ENCODE measurements at regions not wholly inside any gene's neighbourhood (a gene's known extent, or its start where the extent isn't known, plus 50 kb on each side); places are given as distances from the start of the nearest gene placed in this dataset.

- no peak for DNase-seq (ENCODE audit: low read depth)
Measured at GRCh38 chr20:40540166-40540565, 148.9 kb downstream of the MAFB start.

GRCh38 chr20:40538131-40538530 is 150.9 kb downstream of the MAFB start:
- DNase-seq (ENCODE audit: low read depth): no peak

- no peak for DNase-seq (ENCODE audit: low read depth)
Measured at GRCh38 chr20:40536808-40537207, 152.2 kb downstream of the MAFB start.

GRCh38 chr20:40535816-40536215 is 153.2 kb downstream of the MAFB start:
- DNase-seq (ENCODE audit: low read depth): no peak

- DNase-seq (ENCODE audit: low read depth): no peak
Measured at GRCh38 chr20:40532103-40532502, 156.9 kb downstream of the MAFB start.

- no peak for DNase-seq (ENCODE audit: low read depth)
Measured at GRCh38 chr20:40525351-40525750, 163.7 kb downstream of the MAFB start.

- DNase-seq (ENCODE audit: low read depth): no peak
Measured at GRCh38 chr20:40524071-40524470, 165.0 kb downstream of the MAFB start.

GRCh38 chr20:40522405-40522804 is 166.6 kb downstream of the MAFB start:
- DNase-seq (ENCODE audit: low read depth): no peak

- no peak for DNase-seq (ENCODE audit: low read depth)
Measured at GRCh38 chr20:40521962-40522361, 167.1 kb downstream of the MAFB start.

GRCh38 chr20:40519918-40520317 is 169.1 kb downstream of the MAFB start:
- no peak for DNase-seq (ENCODE audit: low read depth)

- no peak for DNase-seq (ENCODE audit: low read depth)
Measured at GRCh38 chr20:40512994-40513393, 176.0 kb downstream of the MAFB start.

- DNase-seq (ENCODE audit: low read depth): no peak
Measured at GRCh38 chr20:40512591-40512990, 176.4 kb downstream of the MAFB start.

GRCh38 chr20:40511478-40511877 is 177.6 kb downstream of the MAFB start:
- peak; percentile 79 for DNase-seq (ENCODE audit: low read depth)

- no peak for DNase-seq (ENCODE audit: low read depth)
Measured at GRCh38 chr20:40510622-40511021, 178.4 kb downstream of the MAFB start.

- no peak for DNase-seq (ENCODE audit: low read depth)
Measured at GRCh38 chr20:40508821-40509220, 180.2 kb downstream of the MAFB start.

- peak; percentile 95 for DNase-seq (ENCODE audit: low read depth)
Measured at GRCh38 chr20:40506537-40506939, 182.5 kb downstream of the MAFB start.

GRCh38 chr20:40503119-40503518 is 185.9 kb downstream of the MAFB start:
- no peak for DNase-seq (ENCODE audit: low read depth)

GRCh38 chr20:40502576-40502975 is 186.5 kb downstream of the MAFB start:
- DNase-seq (ENCODE audit: low read depth): no peak

- DNase-seq (ENCODE audit: low read depth): no peak
Measured at GRCh38 chr20:40499391-40499790, 189.6 kb downstream of the MAFB start.

GRCh38 chr20:40497899-40498691 is 190.9 kb downstream of the MAFB start:
- DNase-seq (ENCODE audit: low read depth): no peak

- DNase-seq (ENCODE audit: low read depth): no peak
Measured at GRCh38 chr20:40495956-40496355, 193.1 kb downstream of the MAFB start.

GRCh38 chr20:40494248-40494647 is 194.8 kb downstream of the MAFB start:
- no peak for DNase-seq (ENCODE audit: low read depth)

GRCh38 chr20:40493549-40493948 is 195.5 kb downstream of the MAFB start:
- no peak for DNase-seq (ENCODE audit: low read depth)

- peak; percentile 51 for DNase-seq (ENCODE audit: low read depth)
Measured at GRCh38 chr20:40493071-40493470, 196.0 kb downstream of the MAFB start.

All from fibroblast of the conjunctiva (primary cell).